K562 (cell line): ENCODE measurements at regions not wholly inside any gene's neighbourhood (a gene's known extent, or its start where the extent isn't known, plus 50 kb on each side); places are given as distances from the start of the nearest gene placed in this dataset.

ENCODE experiments used
- ATAC-seq: fragments of 200-7000 bp; cut with Tn5 transposase; 3 replicates; pipeline ENCODE4 v1.9.1; 2020; ENCODE audit warnings: moderate library complexity
- BruUV-seq: library from RNA; stranded (reverse); fragments of 400-500 nt; replicated peaks from 2 replicates; lab custom pipeline; 2021; lab: Mats Ljungman, UMichigan
- CTCF ChIA-PET: fragments of 300-600 bp; formaldehyde crosslinking; extraction: SDS; loops from one replicate; lab custom pipeline; 2021; ENCODE audit warnings: low intra/inter-chr PET ratio; lab: Yijun Ruan, JAX
- POLR2A ChIA-PET: fragments of 300-600, 350-650 bp; sonication (Branson Sonifier 250); formaldehyde crosslinking; extraction: SDS; loops from one replicate; lab custom pipeline; 2021; ENCODE audit warnings: antibody characterized with exemption, inconsistent platforms; lab: Yijun Ruan, JAX
- DNase-seq, 4 experiments: peaks; one replicate each; pipeline versions ENCODE4 v3.0.0 to v3.0.0-alpha.2; 2011 to 2018; ENCODE audit warnings: low spot score in 3 of 4, mixed read lengths in 3 of 4; ENCODE audit errors: extremely low read depth in 1 of 4
- FAIRE-seq: peaks from 2 replicates; lab custom pipeline; 2011; peaks lifted over from hg19 to GRCh38; lab: Jason Lieb, UNC
- H2AFZ ChIP-seq: 2 replicates; pipeline ENCODE4 v1.6.0; 2011; ENCODE audit warnings: low read depth, low read length, control low read depth, inconsistent platforms
- H3K27ac ChIP-seq: fragments of 200-600 bp; 3 replicates; pipeline ENCODE4 v1.8.0; 2011; ENCODE audit warnings: low read depth, mild to moderate bottlenecking, control low read depth, inconsistent platforms, low read length, moderate library complexity, mixed read lengths; ENCODE audit errors: extremely low read depth
- H3K27me3 ChIP-seq, 2 experiments: fragments of 300-600 bp in 1 of 2; 2 replicates in 1 of 2; 3 replicates in 1 of 2; pipeline versions ENCODE4 v1.6.0 to v1.8.0; 2011; ENCODE audit warnings: inconsistent platforms in 2 of 2, low read length in 2 of 2, mild to moderate bottlenecking in 1 of 2, mixed read lengths in 1 of 2, moderate library complexity in 1 of 2; ENCODE audit not compliant: control insufficient read depth in 2 of 2, insufficient read depth in 2 of 2
- H3K36me3 ChIP-seq: fragments of 300-600 bp; 3 replicates; pipeline ENCODE4 v1.8.0; 2011; ENCODE audit warnings: mild to moderate bottlenecking, low read length, inconsistent platforms; ENCODE audit not compliant: control insufficient read depth, insufficient read depth
- H3K4me1 ChIP-seq, 2 experiments: fragments of 200-600 bp in 1 of 2; replicated peaks in 1 of 2; 2 replicates in 1 of 2; 3 replicates in 1 of 2; pipeline versions ENCODE4 v1.5.1 to v1.8.0; 2011; ENCODE audit warnings: inconsistent platforms in 2 of 2, low read length in 2 of 2, mild to moderate bottlenecking in 1 of 2, mixed read lengths in 1 of 2, moderate library complexity in 1 of 2; ENCODE audit not compliant: control insufficient read depth in 2 of 2, insufficient read depth in 2 of 2
- H3K4me2 ChIP-seq: 2 replicates; pipeline ENCODE4 v1.6.1; 2011; ENCODE audit warnings: low read length, control low read depth, inconsistent platforms, mixed read lengths; ENCODE audit not compliant: insufficient read depth
- H3K4me3 ChIP-seq: fragments of 200-600 bp; sonication (generic), shearing (Covaris generic); 2 replicates; pipeline ENCODE4 v1.5.1; 2016; ENCODE audit warnings: control low read depth, inconsistent platforms
- H3K79me2 ChIP-seq: fragments of 200-600 bp; 3 replicates; pipeline ENCODE4 v1.8.0; 2011; ENCODE audit warnings: low read length, inconsistent platforms; ENCODE audit not compliant: control insufficient read depth, insufficient read depth
- H3K9ac ChIP-seq, 2 experiments: 2 replicates each; pipeline versions ENCODE4 v1.6.0 to v1.6.1; 2011; ENCODE audit warnings: low read depth in 2 of 2, low read length in 2 of 2, control low read depth in 1 of 2, inconsistent platforms in 1 of 2, mild to moderate bottlenecking in 1 of 2, mixed read lengths in 1 of 2; ENCODE audit not compliant: insufficient read depth in 1 of 2
- H3K9me1 ChIP-seq: one replicate; pipeline ENCODE4 v1.6.0; 2011; ENCODE audit warnings: inconsistent platforms, mild to moderate bottlenecking, low read length, moderate library complexity; ENCODE audit not compliant: control insufficient read depth, insufficient read depth
- H3K9me3 ChIP-seq: replicated peaks from 2 replicates; pipeline ENCODE4 v1.5.1; 2011; ENCODE audit warnings: low read depth, low read length, inconsistent platforms; ENCODE audit not compliant: control insufficient read depth, insufficient read depth
- H4K20me1 ChIP-seq: replicated peaks from 2 replicates; pipeline ENCODE4 v1.6.1; 2011; ENCODE audit warnings: low read length, inconsistent platforms, mixed read lengths; ENCODE audit not compliant: control insufficient read depth, insufficient read depth
- ADNP ChIP-seq: fragments of 200-800 bp; sonication (Bioruptor generic); IDR thresholded peaks from 2 replicates; pipeline ENCODE4 v1.6.1; 2016; ENCODE audit warnings: missing genetic modification characterization, missing compliant biosample characterization
- ATF3 ChIP-seq, 2 experiments: fragments of 450-650 bp in 1 of 2; sonication (generic) in 1 of 2; formaldehyde crosslinking in 1 of 2; IDR thresholded peaks in 1 of 2; conservative IDR thresholded peaks in 1 of 2; 2 replicates each; pipeline versions ENCODE4 v1.6.1 to v1.8.1; 2016 to 2023; ENCODE audit warnings: mild to moderate bottlenecking in 2 of 2, moderate library complexity in 2 of 2, inconsistent platforms in 1 of 2, missing genetic modification reagents in 1 of 2
- CTCFL ChIP-seq: IDR thresholded peaks from 2 replicates; pipeline ENCODE4 v1.6.1; 2011; ENCODE audit warnings: borderline replicate concordance, low read depth, mild to moderate bottlenecking, moderate library complexity, low read length; ENCODE audit not compliant: insufficient read depth, poor library complexity, severe bottlenecking
- DLX4 ChIP-seq: fragments of 250-450 bp; sonication (Bioruptor Pico); IDR thresholded peaks from 2 replicates; pipeline ENCODE4 v1.6.1; 2021; ENCODE audit warnings: mild to moderate bottlenecking
- EGR1 ChIP-seq: fragments of 450-650 bp; conservative IDR thresholded peaks from 2 replicates; pipeline ENCODE4 v1.6.1; 2017; ENCODE audit warnings: mild to moderate bottlenecking
- HSF4 ChIP-seq: fragments of 250-450 bp; sonication (Bioruptor Pico); IDR thresholded peaks from 2 replicates; pipeline ENCODE4 v2.1.2; 2022; ENCODE audit warnings: mild to moderate bottlenecking, moderate library complexity, borderline replicate concordance
- POU5F1 ChIP-seq: fragments of 150-350 bp; IDR thresholded peaks from 2 replicates; pipeline ENCODE4 v1.6.1; 2014; ENCODE audit warnings: borderline replicate concordance, low read length, low read depth, mild to moderate bottlenecking; ENCODE audit not compliant: partially characterized antibody
- ZNF584 ChIP-seq: fragments of 200-800 bp; sonication (Bioruptor generic); IDR thresholded peaks from 2 replicates; pipeline ENCODE4 v1.6.1; 2016; ENCODE audit warnings: low read depth, mild to moderate bottlenecking, missing genetic modification characterization, missing compliant biosample characterization
- ZNF586 ChIP-seq: fragments of 450-650 bp; formaldehyde crosslinking; conservative IDR thresholded peaks from 2 replicates; pipeline ENCODE4 v1.4.0; 2020; ENCODE audit warnings: mild to moderate bottlenecking, moderate library complexity
- ZNF589 ChIP-seq: fragments of 200-800 bp; sonication (Bioruptor generic); IDR thresholded peaks from 2 replicates; pipeline ENCODE4 v1.6.1; 2016; ENCODE audit warnings: low read depth, missing genetic modification characterization, missing compliant biosample characterization
- ZSCAN29 ChIP-seq: fragments of 450-650 bp; IDR thresholded peaks from 2 replicates; pipeline ENCODE4 v1.6.1; 2017
- WGBS: fragments of 100-300 bp; shearing (Covaris generic); methylation state at CpG from one replicate; pipeline ENCODE4 v1.1.6; 2016; ENCODE audit warnings: low coverage, mixed read lengths; ENCODE audit not compliant: insufficient coverage; ENCODE audit errors: missing lambda C conversion rate; 5-methylcytosine and 5-hydroxymethylcytosine counted together
- in situ Hi-C: fragments of 300-500 bp; cut with MboI; formaldehyde crosslinking; loops from 4 replicates; pipeline ENCODE4 v1.15.0; 2018; ENCODE audit warnings: inconsistent platforms, mixed read lengths
- intact Hi-C: fragments of 100-400 bp; cut with micrococcal nuclease; formaldehyde crosslinking; loops from 2 replicates; pipeline ENCODE4 v1.14.2; 2022

- H4K20me1 ChIP-seq, result no peaks in the 10 kb centered on the region
- H3K9me3 ChIP-seq, result no peaks in the 10 kb centered on the region
- DNase-seq (no peak), ATAC-seq (no peak)
- H3K36me3 ChIP-seq, result no peaks in the 10 kb centered on the region
- intact Hi-C loops, result no loop called here
- no peak overlapping the region for H3K9ac ChIP-seq
- H3K4me3 ChIP-seq, result no peak overlapping the region
- ChIA-PET CTCF (no interaction called here), POLR2A (no interaction called here)
- no peak overlapping the region for H2AFZ ChIP-seq
- H3K79me2 ChIP-seq, result no peaks in the 10 kb centered on the region
- no peaks in the 10 kb centered on the region; a peak in 2 of 5 replicates for H3K27me3 ChIP-seq
- peaks cover 0 to 10% of the 10 kb centered on the region in 2 experiments; a peak in 3 of 5 replicates for H3K4me1 ChIP-seq
- BruUV-seq, result no TSS peak
- no peak overlapping the region for H3K27ac ChIP-seq
- WGBS, result no CpG with 5 or more reads among the region's 1 CpG
- TF ChIP-seq HSF4 (no peak), ZNF589 (CRISPR knock-in tag) (no peak), DLX4 (CRISPR knock-in tag) (no peak), POU5F1 (no peak), ATF3 (IDR thresholded peaks at IDR 0.05) (no peak), ATF3 (CRISPR knock-in tag; conservative IDR thresholded peaks at IDR 0.05) (no peak), ZNF586 (CRISPR knock-in tag) (no peak), EGR1 (no peak), ZSCAN29 (no peak), CTCFL (no peak), ADNP (tag) (no peak), ZNF584 (CRISPR knock-in tag) (no peak)
- TF ChIP-seq, all 486 proteins: peak for 0
- no peak for FAIRE-seq
- Histone ChIP-seq H3K4me2 (no peak overlapping the region), H3K9me1 (no peaks in the 10 kb centered on the region)
- in situ Hi-C loops, result no loop called here
Measured at GRCh38 chr2:240239325-240239724, 98.9 kb upstream of the OTOS start.
